HFFc6 (cell line): ENCODE measurements at regions not wholly inside any gene's neighbourhood (a gene's known extent, or its start where the extent isn't known, plus 50 kb on each side); places are given as distances from the start of the nearest gene placed in this dataset.

ENCODE experiments used
- DNase-seq: peaks from one replicate; pipeline ENCODE4 v3.0.0-alpha.2; 2018
- H3K27ac Mint-ChIP-seq: 2 replicates; pipeline ENCODE4 v1.8.0; 2020; ENCODE audit warnings: mild to moderate bottlenecking, mixed read lengths
- H3K27me3 Mint-ChIP-seq: 2 replicates; pipeline ENCODE4 v1.8.0; 2021; ENCODE audit warnings: mild to moderate bottlenecking, moderate library complexity, mixed read lengths; ENCODE audit not compliant: insufficient read depth
- H3K36me3 Mint-ChIP-seq: 2 replicates; pipeline ENCODE4 v1.8.0; 2021; ENCODE audit warnings: low read depth, mixed read lengths
- H3K4me1 Mint-ChIP-seq: 2 replicates; pipeline ENCODE4 v1.8.0; 2020; ENCODE audit warnings: low read depth, mixed read lengths
- H3K4me3 Mint-ChIP-seq: 2 replicates; pipeline ENCODE4 v1.8.0; 2020; ENCODE audit warnings: mild to moderate bottlenecking, moderate library complexity, mixed read lengths
- H3K9me3 Mint-ChIP-seq: 2 replicates; pipeline ENCODE4 v1.8.0; 2020; ENCODE audit warnings: mild to moderate bottlenecking, mixed read lengths
- CTCF ChIP-seq: fragments of 200-600 bp; sonication (generic); IDR thresholded peaks from 2 replicates; pipeline ENCODE4 v1.5.0; 2021; ENCODE audit warnings: antibody characterized with exemption, mild to moderate bottlenecking

GRCh38 chr5:1963358-1963757 is 80.6 kb upstream of the IRX4 start:
- Mint-ChIP-seq H3K27ac (no peak overlapping the region), H3K4me1 (no peaks in the 10 kb centered on the region), H3K36me3 (0 out of 2 replicates have a peak, but pooled peaks cover 4% of the 10 kb centered on the region), H3K9me3 (peaks cover 5% of the 10 kb centered on the region; the same call in 1 of the 2 replicates), H3K4me3 (no peak overlapping the region), H3K27me3 (peaks cover 7% of the 10 kb centered on the region)
- no peak for TF ChIP-seq CTCF
- no peak for DNase-seq

- no peak for TF ChIP-seq CTCF
- peaks cover 7% of the 10 kb centered on the region for H3K27me3 Mint-ChIP-seq
- DNase-seq: no peak
- H3K4me1 Mint-ChIP-seq: no peaks in the 10 kb centered on the region
- peaks cover 5% of the 10 kb centered on the region; the same call in 1 of the 2 replicates for H3K9me3 Mint-ChIP-seq
- H3K36me3 Mint-ChIP-seq: 0 out of 2 replicates have a peak, but pooled peaks cover 4% of the 10 kb centered on the region
- H3K27ac Mint-ChIP-seq: no peak overlapping the region
- no peak overlapping the region for H3K4me3 Mint-ChIP-seq
Observed at GRCh38 chr5:1962619-1963355, 80.1 kb upstream of the IRX4 start.

GRCh38 chr5:1961952-1962595 is 79.3 kb upstream of the IRX4 start:
- Mint-ChIP-seq H3K4me3 (no peak overlapping the region), H3K9me3 (peaks cover 9% of the 10 kb centered on the region; the same call in 1 of the 2 replicates), H3K36me3 (0 out of 2 replicates have a peak, but pooled peaks cover 4% of the 10 kb centered on the region), H3K27me3 (peaks cover 5% of the 10 kb centered on the region), H3K27ac (no peak overlapping the region), H3K4me1 (no peaks in the 10 kb centered on the region)
- no peak for DNase-seq
- no peak for TF ChIP-seq CTCF

- H3K36me3 Mint-ChIP-seq: 0 out of 2 replicates have a peak, but pooled peaks cover 4% of the 10 kb centered on the region
- no peaks in the 10 kb centered on the region for H3K4me1 Mint-ChIP-seq
- no peak overlapping the region for H3K27ac Mint-ChIP-seq
- peaks cover 9% of the 10 kb centered on the region; the same call in 1 of the 2 replicates for H3K9me3 Mint-ChIP-seq
- no peak for TF ChIP-seq CTCF
- no peak overlapping the region for H3K4me3 Mint-ChIP-seq
- no peak for DNase-seq
- H3K27me3 Mint-ChIP-seq: peaks cover 5% of the 10 kb centered on the region
Observed at GRCh38 chr5:1961304-1961946, 78.7 kb upstream of the IRX4 start.

GRCh38 chr5:1960595-1961303 is 78.0 kb upstream of the IRX4 start:
- H3K36me3 Mint-ChIP-seq: 0 out of 2 replicates have a peak, but pooled peaks cover 4% of the 10 kb centered on the region
- no peak overlapping the region for H3K27ac Mint-ChIP-seq
- peaks cover 2% of the 10 kb centered on the region for H3K27me3 Mint-ChIP-seq
- no peak overlapping the region for H3K4me3 Mint-ChIP-seq
- TF ChIP-seq CTCF: no peak
- H3K4me1 Mint-ChIP-seq: no peaks in the 10 kb centered on the region
- H3K9me3 Mint-ChIP-seq: peaks cover 9% of the 10 kb centered on the region; the same call in 1 of the 2 replicates
- DNase-seq: no peak
